ENCODE measurements at regions not wholly inside any gene's neighbourhood (a gene's known extent, or its start where the extent isn't known, plus 50 kb on each side); places are given as distances from the start of the nearest gene placed in this dataset.
"Not testable (repeated sequence)": the region's sequence is repeated elsewhere in the genome, so short reads cannot be mapped to it uniquely, and the experiment has no call there.

DNA sequence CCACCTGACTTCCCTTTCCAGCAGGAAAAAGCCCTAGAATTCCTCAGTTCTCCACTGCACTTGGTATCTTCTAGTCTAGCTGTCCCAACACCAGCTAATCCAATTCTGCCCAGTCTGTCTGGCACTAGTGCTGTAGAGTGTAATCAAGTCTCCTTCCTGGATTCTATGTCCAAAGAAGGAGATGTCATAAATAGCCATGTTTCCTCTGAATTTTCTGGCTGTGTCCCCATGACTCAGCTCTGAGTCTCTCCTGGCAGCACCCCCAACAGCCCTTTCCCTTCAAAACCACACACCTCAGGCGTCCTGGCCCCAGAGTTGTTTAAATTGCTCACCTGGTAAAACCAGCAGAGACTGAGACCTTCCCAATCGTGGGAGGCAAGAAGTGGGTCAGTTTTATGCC lies 197.2 kb downstream of the GRXCR1 start:
- peak; percentile 20 for DNase-seq (ENCODE audit: low read depth)

- DNase-seq (ENCODE audit: low read depth) = no peak
These were observed 210.5 kb downstream of the GRXCR1 start for GRCh38 chr4:43103048-43103447.

- DNase-seq (ENCODE audit: low read depth) = no peak
These were observed 219.6 kb downstream of the GRXCR1 start for GRCh38 chr4:43112139-43112538.

- no peak for DNase-seq (ENCODE audit: low read depth)
These were observed 220.7 kb downstream of the GRXCR1 start for GRCh38 chr4:43113196-43113595.

DNA sequence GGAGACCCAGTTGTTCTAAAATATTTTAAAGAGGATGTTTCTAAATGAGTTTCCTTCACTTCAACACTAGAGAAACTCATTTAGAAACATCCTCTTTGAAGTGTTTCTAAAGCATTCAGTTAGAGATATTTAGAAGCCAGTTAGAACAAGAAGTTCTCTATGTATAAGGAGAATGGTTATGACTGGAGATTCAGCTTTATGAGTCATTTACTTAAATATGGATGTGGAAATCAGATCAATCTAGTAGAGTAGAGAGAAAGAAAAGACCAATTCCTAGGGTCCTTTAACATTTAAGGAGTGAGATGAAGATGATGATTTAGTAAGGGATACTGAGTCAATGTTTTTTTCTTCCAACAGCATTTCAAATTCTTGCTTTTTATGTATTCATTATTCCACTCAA lies 234.1 kb downstream of the GRXCR1 start:
- DNase-seq (ENCODE audit: low read depth) = no peak

DNA sequence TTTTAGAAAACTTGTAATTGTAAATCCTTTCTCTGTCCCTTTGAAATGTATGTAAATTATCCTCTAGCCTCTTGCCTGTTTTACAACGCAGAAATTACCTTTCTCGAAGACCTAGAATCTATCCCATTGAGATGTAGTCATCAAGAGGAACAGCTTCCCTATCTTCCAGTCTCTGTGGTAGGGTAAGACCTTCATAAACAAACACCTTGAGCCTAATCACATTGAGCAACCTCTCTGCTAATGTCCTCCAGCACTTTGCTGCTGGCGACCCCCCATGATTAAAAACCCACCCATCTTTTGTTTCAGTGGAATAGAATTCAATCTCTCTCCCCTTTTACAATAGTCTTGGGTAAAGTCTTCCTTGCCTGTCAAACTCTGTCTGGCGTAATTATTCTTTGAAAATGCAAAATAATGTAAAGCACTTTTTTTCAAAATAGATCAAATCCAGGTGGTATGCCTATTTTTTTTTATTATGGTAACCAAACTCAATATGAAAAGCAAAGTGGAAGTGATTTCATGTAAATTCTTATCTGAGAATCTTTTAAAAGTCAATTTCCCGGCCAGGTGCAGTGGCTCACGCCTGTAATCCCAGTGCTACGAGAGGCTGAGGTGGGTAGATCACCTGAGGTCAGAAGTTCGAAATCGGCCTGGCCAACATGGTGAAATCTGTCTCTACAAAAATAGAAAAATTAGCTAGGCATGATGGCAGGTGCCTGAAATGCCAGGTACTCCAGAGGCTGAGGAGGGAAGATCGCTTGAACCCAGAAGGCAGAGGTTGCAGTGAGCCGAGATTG lies 237.9 kb downstream of the GRXCR1 start:
- DNase-seq (ENCODE audit: low read depth) = no peak

GRCh38 chr4:43132010-43132582 lies 239.6 kb downstream of the GRXCR1 start:
- DNase-seq (ENCODE audit: low read depth) = peak; percentile 64

DNA sequence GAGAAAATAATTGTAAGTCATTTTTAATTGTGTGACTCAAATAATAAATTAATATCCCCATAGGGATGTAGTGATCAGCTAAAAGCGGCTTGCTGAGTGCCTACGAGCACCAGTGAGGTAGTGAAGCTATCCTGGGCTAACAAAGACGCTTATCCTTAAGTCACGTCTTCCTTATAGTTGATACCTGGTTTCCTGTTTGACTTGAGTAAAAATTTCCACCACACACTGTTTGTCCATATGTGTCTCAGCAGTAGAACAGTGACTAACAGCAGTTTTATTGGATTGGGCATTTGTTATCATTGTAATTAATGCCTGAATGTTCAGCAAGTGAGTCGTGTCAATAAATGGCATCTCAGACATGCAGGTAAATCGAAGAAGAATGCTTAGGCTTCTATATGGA lies 241.1 kb downstream of the GRXCR1 start:
- DNase-seq (ENCODE audit: low read depth) = no peak

- DNase-seq (ENCODE audit: low read depth) = no peak
These were observed 244.2 kb downstream of the GRXCR1 start for GRCh38 chr4:43136752-43137151.

GRCh38 chr4:43146198-43146597 lies 253.7 kb downstream of the GRXCR1 start:
- DNase-seq (ENCODE audit: low read depth) = no peak

DNA sequence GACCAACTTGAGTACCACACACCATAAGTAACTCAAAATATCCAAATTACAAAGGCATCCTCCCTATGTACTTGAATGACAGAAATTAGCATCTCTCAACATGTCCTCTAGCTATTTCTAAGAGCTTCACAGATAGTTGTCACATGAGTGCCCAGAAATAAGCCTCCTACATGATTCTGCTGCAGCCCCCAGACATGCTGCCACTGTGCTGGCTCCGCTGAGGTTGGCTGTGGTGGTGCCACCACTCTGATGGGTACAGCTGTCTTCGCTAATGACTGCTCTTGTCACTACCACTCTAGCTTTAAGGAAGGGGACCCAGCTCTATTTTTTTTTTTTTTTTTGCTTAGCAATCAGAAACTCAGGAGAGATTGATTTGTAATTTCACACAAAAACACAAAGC lies 256.0 kb downstream of the GRXCR1 start:
- no peak for DNase-seq (ENCODE audit: low read depth)

DNA sequence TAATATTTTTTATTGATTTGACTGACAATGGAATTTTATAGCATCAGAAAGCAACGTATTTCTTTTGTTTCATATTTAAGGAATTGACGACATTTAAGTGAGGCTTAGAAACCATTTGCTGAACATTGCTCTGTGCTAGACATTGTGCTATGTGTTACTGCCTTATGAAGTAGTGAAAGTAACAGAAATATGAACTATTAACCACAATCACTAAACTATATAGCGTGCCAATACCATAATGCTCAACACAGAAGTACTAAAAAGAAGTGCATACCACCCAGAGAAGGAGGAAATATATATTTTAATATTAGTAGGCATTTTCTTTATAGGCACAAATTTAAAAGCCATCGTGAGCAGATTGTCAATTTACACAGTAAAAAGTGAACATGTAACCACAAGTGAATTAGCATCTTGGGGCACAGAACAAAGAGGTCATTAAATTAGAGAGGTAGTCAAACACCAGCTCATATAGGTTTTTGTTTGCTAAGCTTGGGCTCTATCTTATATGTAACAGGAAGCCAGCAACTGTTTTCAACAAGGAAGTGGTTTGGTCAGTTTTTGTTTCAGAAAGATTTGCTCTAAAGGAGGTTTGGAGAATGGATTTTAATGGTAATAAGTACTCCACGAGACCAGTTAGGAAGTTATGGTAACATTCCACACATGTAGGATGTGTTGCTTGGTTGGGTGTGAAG lies 270.7 kb downstream of the GRXCR1 start:
- DNase-seq (ENCODE audit: low read depth) = no peak

GRCh38 chr4:43189741-43190140 lies 297.2 kb downstream of the GRXCR1 start:
- DNase-seq (ENCODE audit: low read depth) = no peak

GRCh38 chr4:43212576-43212975 lies 320.1 kb downstream of the GRXCR1 start:
- DNase-seq (ENCODE audit: low read depth) = not testable (repeated sequence)

DNA sequence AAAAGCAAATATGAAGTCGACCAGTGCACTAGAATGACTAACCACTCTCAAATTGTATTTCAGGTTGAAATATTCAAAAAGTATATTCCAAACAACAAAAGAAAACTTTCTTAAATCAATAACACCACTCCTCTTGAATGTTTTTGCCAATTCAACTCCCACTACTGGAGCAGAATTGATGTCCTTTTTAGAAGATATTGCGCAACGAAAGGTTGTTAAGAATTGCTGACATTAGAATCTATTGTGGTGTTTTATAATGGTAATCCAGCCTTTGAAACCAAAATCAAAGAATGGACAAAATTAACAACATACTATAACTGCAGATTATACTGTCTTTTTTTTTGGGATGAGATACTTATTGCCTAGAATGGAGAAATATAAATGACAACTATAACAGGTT lies 331.3 kb downstream of the GRXCR1 start:
- DNase-seq (ENCODE audit: low read depth) = no peak

GRCh38 chr4:43224559-43224958 lies 332.0 kb downstream of the GRXCR1 start:
- DNase-seq (ENCODE audit: low read depth) = no peak

DNA sequence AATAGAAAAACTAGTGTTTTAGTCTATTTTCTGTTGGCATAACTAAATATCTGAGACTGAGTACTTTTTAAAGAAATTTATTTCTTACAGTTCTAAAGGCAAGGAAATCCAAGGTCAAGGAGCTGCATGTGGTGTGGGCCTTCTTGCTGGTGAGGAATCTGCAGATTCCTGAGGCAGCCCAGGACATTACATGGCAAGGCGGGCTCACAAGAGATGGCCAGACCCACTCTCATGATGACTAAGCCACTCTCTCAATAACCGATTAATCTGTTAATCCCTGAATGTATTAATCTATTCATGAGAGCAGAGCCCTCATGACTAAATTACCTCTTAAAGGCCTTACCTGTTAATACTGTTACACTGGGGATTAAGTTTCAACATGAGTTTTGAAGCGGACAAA lies 340.8 kb downstream of the GRXCR1 start:
- DNase-seq (ENCODE audit: low read depth) = no peak

GRCh38 chr4:43234626-43235415 lies 342.3 kb downstream of the GRXCR1 start:
- peak; percentile 29 for DNase-seq (ENCODE audit: low read depth)

DNA sequence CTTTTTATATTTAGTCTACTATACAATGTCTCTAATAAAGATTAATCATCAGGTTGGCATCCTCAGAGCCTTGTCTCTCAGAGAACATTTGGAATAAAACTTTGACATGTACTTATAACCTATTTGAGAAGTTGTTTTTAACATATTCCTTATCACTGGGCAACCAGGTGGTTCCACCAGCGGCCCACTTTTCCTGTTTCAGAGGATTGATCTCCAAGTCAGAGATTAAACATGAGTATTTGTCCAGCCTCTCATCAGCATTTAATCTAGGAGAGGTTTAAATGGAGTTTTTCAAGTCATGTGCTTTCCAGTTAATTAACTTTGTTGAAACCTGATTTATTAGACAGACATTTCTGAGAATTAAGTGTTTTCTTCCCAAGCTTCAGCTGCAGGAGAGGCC lies 345.5 kb downstream of the GRXCR1 start:
- DNase-seq (ENCODE audit: low read depth) = no peak

- DNase-seq (ENCODE audit: low read depth) = no peak
These were observed 346.1 kb downstream of the GRXCR1 start for GRCh38 chr4:43238585-43238984.

GRCh38 chr4:43241104-43241503 lies 348.6 kb downstream of the GRXCR1 start:
- no peak for DNase-seq (ENCODE audit: low read depth)

- peak; percentile 0 for DNase-seq (ENCODE audit: low read depth)
These were observed 350.1 kb downstream of the GRXCR1 start for GRCh38 chr4:43242606-43243005.

Data from ELR (cell line).